AG10803 (cell line): ENCODE measurements at regions not wholly inside any gene's neighbourhood (a gene's known extent, or its start where the extent isn't known, plus 50 kb on each side); places are given as distances from the start of the nearest gene placed in this dataset.
"Not testable (repeated sequence)": the region's sequence is repeated elsewhere in the genome, so short reads cannot be mapped to it uniquely, and the experiment has no call there.

ENCODE experiments used
- DNase-seq: peaks from one replicate; pipeline ENCODE4 v3.0.0; 2010; ENCODE audit warnings: low read depth
- H3K4me3 ChIP-seq: 2 replicates; pipeline ENCODE4 v1.5.1; 2011; ENCODE audit warnings: mild to moderate bottlenecking, low read length, control low read depth
- CTCF ChIP-seq: conservative IDR thresholded peaks from 2 replicates; pipeline ENCODE4 v1.5.1; 2011; ENCODE audit warnings: mild to moderate bottlenecking, low read length, control low read depth, inconsistent platforms

GRCh38 chr2:114128263-114128662 lies 238.4 kb downstream of the ACTR3 start:
- DNase-seq, result no peak
- TF ChIP-seq CTCF, result no peak
- no peak overlapping the region for H3K4me3 ChIP-seq

- DNase-seq, result no peak
- H3K4me3 ChIP-seq, result no peak overlapping the region
- TF ChIP-seq CTCF, result no peak
These were observed 238.8 kb downstream of the ACTR3 start for GRCh38 chr2:114128725-114129124.

GRCh38 chr2:114132050-114132449 lies 242.2 kb downstream of the ACTR3 start:
- H3K4me3 ChIP-seq, DNase-seq: not testable (repeated sequence)

- H3K4me3 ChIP-seq, result no peak overlapping the region
- no peak for TF ChIP-seq CTCF
- DNase-seq, result no peak
These were observed 244.3 kb downstream of the ACTR3 start for GRCh38 chr2:114134146-114134545.

DNA sequence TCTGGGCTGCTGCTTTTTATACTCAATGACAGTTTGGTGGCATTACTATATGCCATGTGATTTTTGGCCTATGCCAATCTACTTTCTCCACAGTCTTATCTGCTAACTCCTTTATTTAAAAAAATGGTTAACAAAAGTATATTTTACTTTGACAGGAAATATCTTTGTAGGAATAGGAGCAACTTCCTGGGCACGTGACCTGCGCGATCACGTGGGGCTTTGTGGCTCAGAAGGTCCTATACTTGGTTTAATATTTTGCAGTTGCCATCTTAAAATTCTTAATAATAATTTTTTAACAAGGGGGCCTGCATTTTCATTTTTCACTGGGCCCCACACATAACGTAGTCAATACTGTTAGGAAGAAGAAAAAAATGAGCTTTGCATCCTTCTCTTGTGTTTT lies 249.7 kb downstream of the ACTR3 start:
- no peak overlapping the region for H3K4me3 ChIP-seq
- no peak for DNase-seq
- no peak for TF ChIP-seq CTCF

- TF ChIP-seq CTCF, result no peak
- DNase-seq, result no peak
These were observed 266.6 kb downstream of the ACTR3 start for GRCh38 chr2:114156366-114157056.

GRCh38 chr2:114157057-114157385 lies 267.1 kb downstream of the ACTR3 start:
- no peak for DNase-seq
- H3K4me3 ChIP-seq, result no peak overlapping the region
- no peak for TF ChIP-seq CTCF

More at GRCh38 chr2:114156366-114157056, 266.6 kb downstream of the ACTR3 start:
- no peak overlapping the region for H3K4me3 ChIP-seq
